HT1080 (cell line): ENCODE measurements at regions not wholly inside any gene's neighbourhood (a gene's known extent, or its start where the extent isn't known, plus 50 kb on each side); places are given as distances from the start of the nearest gene placed in this dataset.

Experiments
- DNase-seq: peaks from one replicate; pipeline ENCODE4 v3.0.0-alpha.2; 2015; ENCODE audit warnings: low read depth

DNA sequence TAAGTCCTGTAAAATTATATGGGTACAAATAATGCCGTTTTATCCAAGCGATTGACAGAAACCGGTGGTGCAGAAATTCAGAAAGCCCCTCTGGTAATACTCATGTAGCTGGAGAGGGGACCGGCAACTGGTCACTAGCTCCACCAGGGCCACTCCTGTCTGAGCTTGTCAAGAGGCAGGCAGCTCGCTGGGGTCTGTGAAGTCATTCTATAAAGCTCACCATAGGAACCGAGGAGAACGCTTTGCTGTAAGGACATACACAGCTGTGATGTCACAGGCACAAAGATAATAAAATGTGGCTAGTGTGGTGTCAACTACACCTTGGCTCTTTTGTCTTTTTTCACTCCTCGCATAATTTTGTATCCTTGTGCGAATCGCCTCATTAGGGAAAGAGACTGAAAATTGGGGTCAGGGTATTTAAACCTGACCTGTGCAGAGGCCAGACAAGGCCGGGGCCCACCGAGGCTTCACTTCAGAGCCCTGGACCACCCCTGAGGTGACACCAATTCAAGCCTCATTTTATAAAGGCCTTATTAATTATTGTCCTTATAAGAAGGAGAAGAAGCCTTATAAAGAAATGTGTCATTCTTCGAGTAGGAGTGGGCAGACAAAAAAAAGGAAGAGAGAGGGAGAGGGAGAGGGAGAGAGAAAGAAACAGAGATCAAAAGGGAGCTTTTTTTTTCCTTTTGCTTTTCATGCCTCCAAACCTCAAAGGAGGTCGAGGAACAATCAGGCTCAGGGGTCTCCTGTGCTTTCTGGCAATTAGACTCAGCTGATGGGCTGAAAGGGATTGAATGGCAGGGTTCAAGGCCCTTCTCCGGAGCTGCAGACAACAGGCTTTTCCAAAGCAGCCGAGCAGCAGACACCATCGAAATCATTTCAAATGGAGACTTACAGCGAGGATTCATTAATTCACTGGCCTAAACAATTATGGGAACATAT, 813.3 kb upstream of the ARRDC4 start:
- no peak for DNase-seq

DNA sequence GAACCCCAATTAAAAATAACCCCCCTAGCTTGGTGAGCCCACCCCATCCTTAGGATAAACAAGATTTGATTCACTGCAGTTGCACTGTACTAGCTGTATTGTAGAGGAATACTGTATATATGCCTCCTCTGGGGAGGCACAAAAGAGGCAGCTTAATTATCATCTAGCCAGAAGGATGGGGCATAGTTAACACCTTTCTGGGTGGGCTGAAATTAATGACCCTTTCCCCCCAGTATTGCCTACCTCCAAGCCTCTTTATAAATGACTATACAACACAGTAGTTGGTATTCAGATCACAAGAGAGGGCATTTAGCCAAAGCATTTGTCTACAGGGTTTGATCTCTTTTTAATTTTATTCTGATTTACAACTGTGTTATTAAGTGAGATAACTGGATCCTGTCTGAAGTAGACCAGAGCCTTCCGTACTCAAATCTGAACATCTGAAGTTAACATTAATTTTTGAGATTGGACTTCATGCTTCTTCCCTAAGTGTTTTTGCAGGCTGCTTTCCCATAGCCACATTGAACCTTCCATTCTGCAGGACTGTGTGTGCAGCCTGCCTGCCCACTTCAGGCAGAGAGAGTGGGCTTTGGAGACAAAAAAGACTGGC, 807.0 kb upstream of the ARRDC4 start:
- DNase-seq = no peak

DNA sequence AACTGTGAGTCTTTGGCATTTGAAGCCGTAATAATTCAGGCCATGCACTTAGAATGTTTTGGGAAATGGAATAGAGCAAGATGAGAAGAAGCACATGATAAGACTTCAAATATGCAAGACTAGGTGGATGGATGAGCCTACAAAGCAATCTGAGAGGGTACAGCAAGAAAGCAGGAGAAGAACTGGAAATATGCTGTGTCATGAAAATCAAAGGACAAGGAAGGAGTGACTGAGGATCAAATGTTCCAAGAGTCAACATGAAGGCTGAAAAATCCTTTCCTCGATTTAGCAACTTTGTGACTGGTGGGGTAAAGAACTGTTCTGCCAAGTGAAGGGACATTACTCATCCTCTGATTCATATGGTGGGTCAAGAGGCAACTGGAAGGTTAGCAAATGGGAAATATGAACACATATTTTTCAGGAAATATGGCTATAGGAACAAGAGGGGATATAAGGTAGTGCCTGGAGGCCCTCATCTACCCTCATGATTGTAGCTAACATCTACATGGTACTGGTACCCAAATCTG, 803.7 kb upstream of the ARRDC4 start:
- no peak for DNase-seq

DNA sequence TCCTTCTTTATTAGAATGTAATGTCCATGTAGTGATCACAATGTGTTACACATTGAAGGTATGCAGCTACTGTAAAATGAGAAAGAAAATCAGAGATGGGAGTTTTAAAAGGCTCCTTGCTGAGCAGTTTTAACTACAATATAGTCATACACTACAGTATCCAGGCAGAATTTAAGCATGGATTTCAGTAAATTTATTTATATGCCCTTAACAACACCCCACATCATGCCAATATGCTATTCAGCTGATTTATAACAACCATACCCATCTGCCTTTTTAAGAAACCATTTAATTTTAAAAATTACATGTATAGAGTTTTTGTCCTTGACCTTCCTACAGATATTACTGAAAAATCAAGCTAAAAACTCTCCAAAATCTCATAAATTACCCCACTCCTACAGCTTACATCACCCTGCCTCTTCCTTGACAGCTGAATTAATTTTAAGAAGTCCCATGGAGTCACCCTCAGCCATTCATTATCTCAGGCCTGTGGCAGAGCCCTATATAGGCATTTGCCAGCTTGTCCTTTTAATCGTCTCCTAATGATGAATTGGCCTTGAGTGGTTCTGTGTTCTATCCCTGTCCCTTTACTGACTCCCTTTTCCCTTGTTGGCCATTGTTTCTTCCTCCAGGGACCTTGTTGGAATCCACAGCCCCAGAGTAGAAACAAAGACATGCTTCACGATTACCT, 797.6 kb upstream of the ARRDC4 start:
- DNase-seq = no peak

DNA sequence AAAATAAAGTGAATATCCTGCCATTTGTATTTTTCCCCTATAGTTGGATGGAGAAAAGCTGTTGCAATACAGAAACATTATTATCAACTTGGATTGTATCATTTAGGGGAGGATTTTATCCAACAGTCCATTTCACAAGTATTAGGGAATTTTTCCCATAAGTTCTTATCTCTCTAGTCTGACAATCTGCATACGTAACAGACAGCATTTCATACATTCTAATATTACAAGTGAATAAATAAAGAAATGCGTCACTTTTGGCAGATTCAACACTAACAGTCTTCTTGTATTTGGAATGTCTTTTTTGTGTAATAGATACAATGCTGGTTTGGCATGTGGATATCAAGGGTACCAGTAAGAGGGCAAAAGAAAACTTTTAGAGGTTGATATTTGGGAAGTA, 795.3 kb upstream of the ARRDC4 start:
- no peak for DNase-seq

DNA sequence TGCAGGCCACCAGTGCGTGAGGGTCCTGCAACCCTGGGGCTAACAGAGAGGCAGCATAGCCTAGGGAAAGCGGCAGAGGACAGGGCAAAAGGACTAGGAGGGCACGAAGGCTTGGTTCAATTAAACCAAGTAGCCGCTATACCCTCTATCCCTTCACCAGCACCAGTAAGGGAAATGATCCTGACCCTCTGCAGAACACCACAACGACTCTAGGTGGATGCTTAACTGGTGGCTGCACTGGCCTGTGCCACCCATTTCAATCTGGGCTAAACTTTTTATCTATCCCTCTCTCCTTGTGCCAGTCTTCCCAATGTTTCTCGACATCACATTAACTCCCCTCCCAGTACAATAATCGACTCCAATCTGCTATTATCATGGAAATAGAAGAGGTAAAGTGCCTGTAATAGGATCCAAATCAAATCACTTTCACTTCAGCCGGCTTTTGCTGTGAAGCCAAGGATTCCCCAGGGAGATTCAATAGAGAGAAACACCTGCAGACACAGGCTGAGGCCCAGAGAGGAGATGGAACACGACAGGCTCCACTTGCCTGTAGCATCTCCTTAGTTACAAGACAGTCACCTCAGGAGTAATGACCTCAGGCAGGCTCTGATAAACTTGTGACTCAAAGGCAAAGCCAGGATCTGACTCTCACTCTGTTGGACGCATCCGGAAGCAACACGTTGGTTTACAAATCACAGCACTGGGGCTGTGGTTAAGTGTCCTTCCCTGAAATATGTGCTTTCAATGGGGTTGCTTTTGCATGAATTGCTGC, 791.6 kb upstream of the ARRDC4 start:
- DNase-seq = peak; percentile 27

DNA sequence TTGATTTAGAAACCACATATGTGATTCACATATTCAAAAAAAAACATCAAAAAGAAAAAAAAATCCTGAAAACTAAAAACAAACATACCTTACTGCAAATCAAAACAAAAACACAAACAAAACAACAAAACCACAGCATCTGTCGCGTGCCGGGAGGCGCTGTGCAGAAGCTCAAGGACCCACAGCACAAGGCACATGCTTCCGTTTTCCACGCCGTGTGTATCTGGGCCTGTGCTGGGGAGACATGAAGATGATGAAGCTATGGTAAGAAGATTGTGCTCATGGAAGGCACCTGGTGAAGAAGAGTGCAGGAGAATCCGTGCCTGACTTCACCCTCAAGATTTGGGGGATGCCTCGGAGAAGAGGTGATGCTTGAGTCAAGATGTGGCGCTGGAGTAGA, 788.9 kb upstream of the ARRDC4 start:
- DNase-seq = no peak

DNA sequence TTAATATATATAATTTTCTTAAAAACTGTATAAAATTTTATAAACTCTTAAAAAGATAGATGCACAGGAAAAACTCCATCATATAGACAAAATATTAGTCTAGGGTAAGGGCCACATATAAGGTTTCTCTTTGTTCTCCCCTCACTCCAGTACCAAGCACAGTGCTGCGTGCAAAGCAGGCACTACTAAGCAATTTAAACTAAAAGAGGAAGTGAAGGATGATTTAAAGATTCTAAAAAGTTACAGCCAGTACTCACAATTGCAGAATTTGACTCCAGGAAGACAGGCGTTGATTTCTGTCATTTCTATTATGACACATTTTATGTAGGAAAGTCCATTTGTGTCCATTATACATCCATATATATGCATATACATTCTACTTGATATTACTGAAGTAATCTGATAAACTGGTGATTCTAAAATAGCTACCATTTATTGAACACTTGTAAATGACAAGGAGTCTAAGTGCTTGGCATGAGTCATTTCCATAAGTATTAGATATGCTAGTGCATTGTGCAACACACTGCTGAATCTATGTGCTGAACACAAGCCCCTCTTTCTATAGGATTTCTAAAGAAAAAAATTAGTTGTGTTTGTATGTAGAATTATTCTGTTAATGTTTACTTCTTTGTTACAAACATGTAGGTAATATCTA, 785.5 kb upstream of the ARRDC4 start:
- DNase-seq = no peak

DNA sequence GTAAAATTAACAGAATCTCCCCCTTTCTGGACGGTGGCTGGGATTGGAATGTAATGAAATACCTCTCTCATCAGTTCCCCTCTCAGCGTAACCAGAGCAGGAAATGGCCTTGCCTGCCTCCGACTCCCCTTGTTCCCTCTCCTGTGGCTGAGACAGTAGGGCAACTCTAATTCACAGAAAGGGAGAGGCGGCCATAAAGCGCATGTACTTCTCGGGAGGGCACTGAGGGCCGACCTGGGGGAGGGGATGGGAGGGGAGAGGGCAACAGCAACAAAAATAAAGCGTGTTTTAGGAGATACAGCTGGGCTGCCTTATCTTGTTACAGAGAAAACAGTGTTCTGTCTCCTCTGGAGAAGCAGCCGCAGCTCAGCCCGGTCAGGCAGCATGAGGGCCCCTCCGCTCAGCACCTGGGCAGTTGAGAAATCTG, 783.3 kb upstream of the ARRDC4 start:
- no peak for DNase-seq

DNA sequence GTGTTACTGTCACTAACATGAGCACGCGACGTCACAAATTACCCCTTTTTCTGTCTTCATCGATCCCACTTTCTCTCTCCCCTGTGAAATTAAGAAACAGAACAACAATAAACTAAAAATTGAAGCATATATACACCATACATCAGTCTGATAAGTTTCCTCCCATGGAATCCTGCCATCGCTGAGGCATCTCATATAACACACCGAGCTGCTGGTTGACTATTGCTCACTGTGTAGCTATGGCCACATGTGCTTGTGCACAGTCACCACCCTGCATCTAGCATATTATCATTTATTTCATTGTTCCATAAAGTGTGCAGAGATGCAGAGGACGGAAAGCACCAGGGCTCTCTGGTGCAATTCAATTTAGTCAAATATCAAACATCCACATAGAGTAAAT, 777.9 kb upstream of the ARRDC4 start:
- DNase-seq = no peak

DNA sequence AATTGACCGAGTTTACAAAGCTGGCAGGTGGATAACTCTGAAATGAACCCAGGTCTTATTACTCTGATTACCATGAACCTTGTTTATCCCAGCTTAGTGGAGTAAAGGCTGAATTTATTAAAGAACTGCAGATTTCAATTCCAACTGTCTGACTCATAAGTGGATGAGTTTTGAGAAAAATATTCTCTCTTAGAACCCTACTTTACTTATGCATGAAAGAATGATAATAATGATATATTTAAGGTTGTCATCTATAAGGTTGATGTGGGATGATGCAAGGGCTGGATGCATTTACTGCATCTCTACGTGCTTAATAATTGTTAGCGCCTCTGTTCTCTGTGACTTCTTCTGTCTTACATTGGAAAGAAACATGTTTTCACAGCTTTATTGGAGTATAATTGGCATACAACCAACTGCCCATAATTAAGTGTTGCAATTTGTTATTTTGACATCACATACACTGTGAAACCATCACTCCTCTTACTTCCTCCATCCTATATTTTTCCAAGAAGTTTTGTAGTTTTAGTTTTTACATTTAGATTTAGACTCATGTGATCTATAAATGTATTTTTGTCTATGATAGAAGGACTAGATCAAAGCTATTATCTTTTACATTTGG, 771.2 kb upstream of the ARRDC4 start:
- no peak for DNase-seq

DNA sequence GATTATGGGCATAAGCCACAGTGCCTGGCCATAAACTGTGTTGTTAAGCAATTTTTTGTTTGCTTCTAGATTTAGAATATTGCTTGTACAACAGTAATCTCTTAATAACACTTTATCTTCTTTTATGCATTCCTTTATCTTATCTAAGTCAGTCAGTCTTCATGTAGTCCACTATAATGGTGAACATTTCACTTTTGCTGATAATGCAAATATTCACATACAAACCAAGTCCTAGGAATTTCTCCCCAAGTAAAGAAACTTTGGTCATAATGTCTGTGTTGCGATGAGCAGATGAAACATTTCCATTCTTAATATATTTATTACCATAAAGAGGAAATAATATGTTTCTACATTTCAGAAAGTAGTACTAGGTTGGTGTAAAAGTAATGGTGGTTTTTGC, 765.8 kb upstream of the ARRDC4 start:
- DNase-seq = no peak

DNA sequence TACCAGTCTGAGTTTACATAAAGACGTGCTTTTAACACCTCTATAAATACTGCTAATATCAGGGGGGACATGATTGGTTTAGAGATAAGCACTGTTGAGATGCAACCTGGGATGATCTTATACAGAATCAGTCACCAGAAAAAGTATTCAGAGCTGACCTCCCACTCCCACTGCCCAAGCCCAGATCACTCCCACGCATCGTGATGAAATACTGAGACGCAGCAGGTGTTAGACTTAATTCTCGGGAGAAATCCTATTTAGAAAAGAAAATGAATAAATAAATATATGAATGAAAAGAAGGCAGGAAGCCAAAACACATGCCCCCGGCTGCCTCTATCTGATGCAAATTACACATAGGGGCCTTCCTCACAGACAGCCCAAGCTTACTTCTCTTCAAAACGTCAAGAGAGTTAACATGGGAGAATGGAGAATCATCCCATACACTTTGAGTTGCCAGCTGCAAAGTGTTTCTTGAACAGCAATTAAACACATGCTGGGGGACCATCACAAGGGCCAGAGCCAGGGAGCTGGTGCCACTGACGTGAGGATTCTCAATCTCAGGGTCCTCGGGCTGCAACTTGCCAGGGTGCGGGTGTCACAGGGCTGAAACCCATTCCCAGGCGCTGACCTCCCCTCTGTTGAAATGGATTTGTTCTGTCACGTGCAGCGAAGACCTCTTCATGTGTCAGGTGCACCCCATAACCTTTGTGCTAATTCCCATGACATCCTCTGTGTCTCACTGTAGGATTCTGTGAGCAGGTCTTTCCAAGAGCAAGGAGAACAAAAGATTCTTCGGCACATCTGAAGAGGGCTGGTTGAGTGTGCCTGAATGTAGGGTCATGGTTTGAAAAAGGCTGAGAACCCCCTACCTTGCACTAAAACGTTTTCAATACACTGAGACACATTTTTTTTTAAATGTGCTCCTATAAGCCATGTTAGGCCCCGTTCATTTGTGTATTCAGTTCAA, 764.2 kb upstream of the ARRDC4 start:
- DNase-seq = no peak

DNA sequence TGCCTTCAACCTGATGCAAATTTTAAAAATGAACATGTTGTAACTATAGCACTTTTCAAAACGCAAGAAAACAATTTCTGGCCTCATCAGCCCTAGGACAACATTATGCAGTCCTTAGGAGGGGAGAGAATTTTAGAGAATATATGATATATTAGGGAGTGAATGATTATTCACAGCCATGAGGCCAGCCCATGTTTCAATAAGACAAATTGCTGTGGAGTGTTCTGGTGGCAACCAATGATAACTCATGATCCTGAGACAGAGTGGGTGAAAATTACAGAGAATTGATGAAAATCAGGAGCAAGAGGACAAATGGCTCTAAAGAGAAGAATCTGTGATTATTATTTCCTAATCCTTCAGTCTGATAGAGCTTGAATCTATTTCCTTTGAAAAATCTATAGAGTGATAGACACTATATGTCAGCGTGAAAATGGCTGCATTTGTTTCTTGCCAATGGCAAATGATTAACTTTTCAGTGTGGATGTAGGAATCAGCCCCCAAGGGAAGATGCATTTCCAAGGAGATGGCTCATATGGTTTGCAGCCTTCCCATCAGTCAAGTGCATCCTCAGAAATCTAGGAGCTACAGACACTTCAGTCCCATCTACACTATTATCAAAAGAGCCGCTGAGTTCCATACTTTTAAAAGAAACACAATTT, 761.0 kb upstream of the ARRDC4 start:
- DNase-seq = no peak

DNA sequence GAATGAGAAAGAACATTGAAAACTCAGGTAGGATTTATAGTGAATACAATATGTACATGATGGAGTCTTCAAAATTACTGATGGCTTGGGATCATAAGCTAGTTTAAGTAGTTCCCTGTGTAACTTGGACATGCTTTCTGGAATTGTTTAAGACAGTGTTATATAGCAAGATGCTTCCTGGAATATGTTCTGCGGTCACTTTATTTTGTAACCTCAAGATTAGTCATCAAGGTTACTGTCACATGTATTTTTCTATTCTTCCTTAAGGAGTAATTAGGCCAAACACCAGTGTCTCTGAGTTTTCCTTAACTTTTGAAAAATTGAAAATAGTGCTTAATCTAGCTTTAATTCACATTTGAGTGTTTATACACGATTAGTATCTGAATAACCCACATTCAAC, 760.3 kb upstream of the ARRDC4 start:
- peak; percentile 37 for DNase-seq

DNA sequence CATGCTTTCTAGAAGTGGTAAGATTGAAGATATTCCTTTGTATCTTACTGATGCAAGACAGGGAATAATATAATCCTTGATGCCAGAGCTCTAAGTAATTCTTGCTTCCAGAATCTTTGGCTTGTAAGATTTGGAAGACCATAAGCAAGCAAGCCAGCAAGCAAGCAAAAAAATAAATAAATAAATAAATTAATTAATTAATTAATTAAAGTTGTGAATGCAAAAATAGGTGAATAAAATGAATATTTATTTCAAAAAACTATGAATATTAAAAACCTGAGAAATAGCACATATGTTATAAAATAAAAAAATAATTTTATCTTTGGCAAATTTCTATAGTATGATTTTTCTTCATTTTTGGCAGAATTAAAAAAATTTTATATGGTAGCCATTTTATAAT, 750.2 kb upstream of the ARRDC4 start:
- no peak for DNase-seq

DNA sequence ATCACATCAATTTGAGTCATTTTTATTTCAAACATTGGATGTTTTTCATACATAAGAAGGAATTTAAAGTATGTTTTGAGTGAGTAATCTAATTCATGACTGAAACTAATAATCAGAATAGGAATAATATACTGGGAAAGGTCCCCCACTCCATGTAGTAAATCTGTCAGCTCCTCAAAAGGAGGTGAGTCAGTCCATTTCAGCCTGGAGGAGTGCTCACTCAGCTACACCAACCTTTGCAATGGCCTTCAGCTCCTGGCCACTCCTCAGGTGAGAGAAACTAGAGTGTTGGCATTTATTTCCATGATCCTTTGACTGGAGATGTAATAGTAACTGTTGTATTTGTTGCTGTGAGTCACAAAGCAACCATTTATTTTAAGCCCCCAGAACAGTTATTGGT, 744.9 kb upstream of the ARRDC4 start:
- DNase-seq = no peak

DNA sequence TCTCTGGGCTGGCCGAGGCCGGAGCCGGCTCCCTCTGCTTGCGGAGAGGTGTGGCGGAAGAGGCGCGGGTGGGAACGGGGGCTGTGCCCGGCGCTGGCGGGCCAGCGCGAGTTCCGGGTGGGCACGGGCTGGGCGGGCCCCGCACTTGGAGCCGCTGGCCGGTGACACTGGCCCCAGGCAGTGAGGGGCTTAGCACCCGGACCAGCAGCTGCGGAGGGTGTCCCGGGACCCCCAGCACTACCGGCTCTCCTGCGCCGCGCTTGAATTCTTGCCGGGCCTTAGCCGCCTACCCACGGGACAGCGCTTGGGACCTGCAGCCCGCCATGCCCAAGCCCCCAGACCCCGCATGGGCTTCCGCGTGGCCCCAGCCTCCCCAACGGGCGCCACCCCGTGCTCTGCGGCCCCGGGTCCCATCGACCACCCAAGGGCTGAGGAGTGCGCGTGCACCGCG, 736.3 kb upstream of the ARRDC4 start:
- no peak for DNase-seq
